GM21786 (cell line): ENCODE measurements at regions not wholly inside any gene's neighbourhood (a gene's known extent, or its start where the extent isn't known, plus 50 kb on each side); places are given as distances from the start of the nearest gene placed in this dataset.
"Not testable (repeated sequence)": the region's sequence is repeated elsewhere in the genome, so short reads cannot be mapped to it uniquely, and the experiment has no call there.

ENCODE experiments used
- ATAC-seq: cut with Tn5 transposase; IDR thresholded peaks from one replicate; pipeline ENCODE4 v1.9.1; 2021; ENCODE audit not compliant: unreplicated experiment

GRCh38 chr5:102554082-102554481 lies 55.3 kb upstream of the SLCO6A1 start:
- ATAC-seq = no peak

GRCh38 chr5:102554728-102555127 lies 55.9 kb upstream of the SLCO6A1 start:
- ATAC-seq = no peak

- peak; percentile 83 for ATAC-seq
Measured at GRCh38 chr5:102561894-102562760, 63.3 kb upstream of the SLCO6A1 start.

GRCh38 chr5:102570747-102571146 lies 71.9 kb upstream of the SLCO6A1 start:
- ATAC-seq = no peak

GRCh38 chr5:102578362-102578761 lies 79.6 kb upstream of the SLCO6A1 start:
- no peak for ATAC-seq

- ATAC-seq = no peak
Measured at GRCh38 chr5:102579379-102579778, 80.6 kb upstream of the SLCO6A1 start.

GRCh38 chr5:102581011-102581410 lies 82.2 kb upstream of the SLCO6A1 start:
- ATAC-seq = no peak

GRCh38 chr5:102582696-102583095 lies 83.9 kb upstream of the SLCO6A1 start:
- ATAC-seq = no peak

- no peak for ATAC-seq
Measured at GRCh38 chr5:102583276-102584124, 84.7 kb upstream of the SLCO6A1 start.

- no peak for ATAC-seq
Measured at GRCh38 chr5:102589661-102590060, 90.9 kb upstream of the SLCO6A1 start.

GRCh38 chr5:102590467-102590866 lies 91.7 kb upstream of the SLCO6A1 start:
- ATAC-seq = no peak

- ATAC-seq = peak; percentile 70
Measured at GRCh38 chr5:102591650-102592049, 92.8 kb upstream of the SLCO6A1 start.

GRCh38 chr5:102592586-102592985 lies 93.8 kb upstream of the SLCO6A1 start:
- not testable (repeated sequence) for ATAC-seq

- no peak for ATAC-seq
Measured at GRCh38 chr5:102594192-102594591, 95.4 kb upstream of the SLCO6A1 start.

- ATAC-seq = no peak
Measured at GRCh38 chr5:102595332-102595731, 96.5 kb upstream of the SLCO6A1 start.

GRCh38 chr5:102596113-102596512 lies 97.3 kb upstream of the SLCO6A1 start:
- ATAC-seq = peak; percentile 74

- ATAC-seq = no peak
Measured at GRCh38 chr5:102596951-102597350, 98.2 kb upstream of the SLCO6A1 start.

- no peak for ATAC-seq
Measured at GRCh38 chr5:102599289-102599688, 100.5 kb upstream of the SLCO6A1 start.

GRCh38 chr5:102600964-102601363 lies 102.2 kb upstream of the SLCO6A1 start:
- ATAC-seq = no peak

- ATAC-seq = no peak
Measured at GRCh38 chr5:102603670-102604069, 104.9 kb upstream of the SLCO6A1 start.

- ATAC-seq = no peak
Measured at GRCh38 chr5:102608414-102608813, 109.6 kb upstream of the SLCO6A1 start.

GRCh38 chr5:102611312-102611711 lies 112.5 kb upstream of the SLCO6A1 start:
- no peak for ATAC-seq
